Subcutaneous abdominal adipose tissue (tissue), 5 donors: ENCODE measurements at regions not wholly inside any gene's neighbourhood (a gene's known extent, or its start where the extent isn't known, plus 50 kb on each side); places are given as distances from the start of the nearest gene placed in this dataset.

ENCODE experiments used
- H3K27ac ChIP-seq: one replicate; pipeline ENCODE4 v1.7.0; 2013; ENCODE audit warnings: low read depth, mild to moderate bottlenecking, inconsistent platforms, low read length, moderate library complexity
- H3K27me3 ChIP-seq, 5 donors: one replicate each; pipeline ENCODE4 v1.7.0; 2013; ENCODE audit warnings: low read length in 5 of 5, inconsistent platforms in 1 of 5; ENCODE audit not compliant: control insufficient read depth in 5 of 5, insufficient read depth in 4 of 5
- H3K36me3 ChIP-seq, 5 donors: one replicate each; pipeline ENCODE4 v1.7.0; 2013; ENCODE audit warnings: low read length in 5 of 5; ENCODE audit not compliant: control insufficient read depth in 5 of 5, insufficient read depth in 5 of 5
- H3K4me1 ChIP-seq, 5 donors: one replicate each; pipeline ENCODE4 v1.7.0; 2013; ENCODE audit warnings: low read length in 5 of 5, mild to moderate bottlenecking in 3 of 5, moderate library complexity in 1 of 5; ENCODE audit not compliant: control insufficient read depth in 5 of 5, insufficient read depth in 5 of 5
- H3K4me3 ChIP-seq, 5 donors: one replicate each; pipeline ENCODE4 v1.7.0; 2013; ENCODE audit warnings: low read length in 5 of 5, low read depth in 1 of 5
- H3K9ac ChIP-seq, 5 donors: one replicate each; pipeline ENCODE4 v1.7.0; 2013; ENCODE audit warnings: low read length in 5 of 5, mild to moderate bottlenecking in 4 of 5, moderate library complexity in 3 of 5
- H3K9me3 ChIP-seq, 5 donors: one replicate each; pipeline ENCODE4 v1.7.0; 2013; ENCODE audit warnings: low read length in 5 of 5; ENCODE audit not compliant: control insufficient read depth in 5 of 5
- donor health status: healthy.
- donor health status: healthy.
- donor health status: healthy.
- donor health status: healthy.
- donor health status: healthy.

DNA sequence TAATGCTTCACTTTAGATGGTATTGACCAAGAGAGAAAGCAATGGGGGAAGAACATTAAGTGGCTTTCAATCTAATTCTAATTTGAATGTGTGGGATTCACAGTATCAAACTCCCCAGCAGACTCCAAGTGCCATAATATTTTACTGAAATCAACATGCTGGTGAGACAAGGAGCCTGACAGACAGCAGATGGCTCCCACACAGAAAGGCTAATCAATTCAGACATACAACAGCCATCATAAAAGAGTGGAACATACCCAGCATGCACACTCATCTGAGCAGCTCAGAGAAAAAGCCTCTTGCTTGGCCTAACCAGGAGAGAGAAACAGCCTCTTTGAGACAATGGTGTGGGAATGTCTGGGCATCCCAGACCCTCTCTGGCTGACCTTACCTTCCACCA lies 186.5 kb upstream of the SKOR2 start:
- Histone ChIP-seq H3K9me3 (peaks cover 0 to 3% (median 0%) of the 10 kb centered on the region in 5 donors), H3K9ac (no peak overlapping the region), H3K27ac (no peak overlapping the region), H3K4me1 (no peaks in the 10 kb centered on the region), H3K27me3 (peaks cover 0 to 3% (median 0%) of the 10 kb centered on the region in 5 donors), H3K36me3 (no peaks in the 10 kb centered on the region), H3K4me3 (no peak overlapping the region)

DNA sequence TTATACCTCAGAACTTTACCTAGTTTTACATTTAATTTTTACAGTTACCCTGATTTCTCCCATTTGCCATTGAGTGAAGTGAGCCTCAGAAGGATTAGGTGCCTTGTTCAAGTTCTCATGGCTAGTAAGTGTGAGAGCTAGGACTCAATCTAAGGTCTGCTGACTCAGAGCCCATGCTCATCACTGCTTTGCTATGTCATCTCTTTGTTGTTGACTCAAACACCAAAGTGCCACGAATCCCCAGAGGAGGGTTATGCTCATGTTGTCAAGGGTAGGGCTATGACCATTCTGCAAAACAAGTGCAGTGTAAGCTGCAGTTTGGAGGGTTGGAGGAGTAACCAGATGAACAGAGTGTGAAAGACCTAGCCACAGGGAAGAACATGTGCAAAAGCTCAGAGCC lies 185.4 kb upstream of the SKOR2 start:
- Histone ChIP-seq H3K27me3 (peaks cover 0 to 3% (median 0%) of the 10 kb centered on the region in 5 donors), H3K4me3 (no peak overlapping the region), H3K4me1 (no peaks in the 10 kb centered on the region), H3K27ac (no peak overlapping the region), H3K9ac (no peak overlapping the region), H3K9me3 (peaks cover 0 to 3% (median 0%) of the 10 kb centered on the region in 5 donors), H3K36me3 (no peaks in the 10 kb centered on the region)

DNA sequence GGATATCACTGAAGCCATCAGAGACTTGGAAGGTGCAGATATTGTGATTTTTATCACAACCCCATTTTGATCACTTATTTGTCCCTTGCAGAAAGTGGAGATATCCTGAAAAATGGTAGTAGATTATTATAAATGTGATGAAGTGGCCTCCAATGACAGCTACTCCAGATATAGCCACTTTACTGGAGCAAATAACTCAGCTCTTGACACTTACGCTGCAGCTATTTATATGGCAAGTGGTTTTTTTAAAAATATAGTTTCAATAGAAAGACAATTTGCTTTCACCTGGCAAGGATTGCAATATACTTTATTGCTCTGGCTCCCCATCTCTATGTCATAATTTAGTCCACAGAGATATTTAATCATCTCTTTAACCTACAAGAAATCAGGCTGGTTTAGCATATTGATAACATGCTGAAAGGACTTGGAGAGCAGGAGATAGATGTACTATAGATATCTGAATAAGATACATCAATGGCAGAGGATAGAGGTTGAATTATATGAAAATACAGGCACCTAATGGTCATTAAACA lies 182.8 kb upstream of the SKOR2 start:
- Histone ChIP-seq H3K9ac (no peak overlapping the region), H3K9me3 (peaks cover 0 to 3% (median 0%) of the 10 kb centered on the region in 5 donors), H3K4me1 (no peaks in the 10 kb centered on the region), H3K36me3 (no peaks in the 10 kb centered on the region), H3K27ac (no peak overlapping the region), H3K4me3 (no peak overlapping the region), H3K27me3 (peaks cover 0 to 3% (median 0%) of the 10 kb centered on the region in 5 donors)

DNA sequence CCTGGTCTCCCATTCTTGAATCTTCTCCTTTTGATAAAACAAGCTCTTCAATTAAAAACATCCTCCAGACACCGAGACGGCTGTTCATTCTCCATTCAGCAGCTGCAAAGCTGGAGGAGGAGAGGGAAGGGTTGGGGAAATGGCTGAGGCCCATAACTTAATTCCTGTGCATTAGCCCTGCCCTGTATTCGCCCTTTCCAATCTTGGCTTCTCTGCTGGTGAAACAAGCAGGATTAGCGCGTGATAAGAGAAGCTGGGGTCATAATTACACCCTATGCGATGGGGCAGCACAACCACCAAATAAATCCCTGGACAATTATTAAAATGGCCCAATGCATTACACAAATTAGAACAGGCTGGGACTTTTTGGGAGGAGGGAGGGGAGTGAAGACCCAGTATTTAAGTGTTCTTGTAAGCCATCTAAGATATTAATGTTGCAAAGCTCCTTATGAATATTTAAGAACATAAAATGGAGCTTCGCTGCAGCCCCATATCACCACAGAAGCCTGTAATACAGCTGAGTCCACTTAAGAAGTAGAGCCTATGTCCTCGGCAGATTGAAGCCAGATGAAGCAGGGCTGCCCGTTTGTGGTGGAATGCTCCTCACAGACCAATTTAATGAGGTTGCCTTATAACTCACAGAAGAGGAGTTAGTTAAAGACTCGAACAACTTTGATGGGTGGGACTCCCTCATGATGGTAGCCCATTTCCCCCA lies 176.6 kb upstream of the SKOR2 start:
- no peaks in the 10 kb centered on the region for H3K36me3 ChIP-seq
- H3K27me3 ChIP-seq, result no peaks in the 10 kb centered on the region
- no peak overlapping the region for H3K9ac ChIP-seq

DNA sequence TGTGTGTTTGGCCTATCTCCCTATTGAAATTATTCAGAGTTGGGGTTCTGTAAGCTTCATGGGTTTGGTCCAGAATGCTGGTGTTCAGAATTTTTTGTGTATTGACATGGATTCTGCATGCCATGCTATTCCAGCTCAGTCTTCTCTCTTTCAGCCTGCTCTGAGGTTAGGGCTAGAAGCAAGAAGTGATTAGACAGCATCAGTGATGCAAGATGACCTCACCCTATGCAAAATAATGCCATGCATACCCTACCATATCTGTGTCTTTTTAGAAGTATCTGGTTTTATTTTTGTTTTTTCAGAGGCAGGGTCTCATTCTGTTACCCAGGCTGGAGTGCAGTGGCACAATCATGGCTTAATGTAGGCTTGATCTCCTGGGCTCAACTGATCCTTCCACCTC lies 175.6 kb upstream of the SKOR2 start:
- peaks cover 0 to 3% (median 2%) of the 10 kb centered on the region in 5 donors for H3K4me1 ChIP-seq
- H3K9ac ChIP-seq, result no peak overlapping the region
- no peak overlapping the region for H3K27ac ChIP-seq
- no peaks in the 10 kb centered on the region for H3K27me3 ChIP-seq
- no peaks in the 10 kb centered on the region for H3K36me3 ChIP-seq
- H3K9me3 ChIP-seq, result no peaks in the 10 kb centered on the region
- H3K4me3 ChIP-seq, result no peak overlapping the region

More for the DNA sequence above, 176.6 kb upstream of the SKOR2 start:
- no peak overlapping the region for H3K4me3 ChIP-seq
- no peak overlapping the region for H3K27ac ChIP-seq
- H3K9me3 ChIP-seq, result no peaks in the 10 kb centered on the region
- no peaks in the 10 kb centered on the region for H3K4me1 ChIP-seq

DNA sequence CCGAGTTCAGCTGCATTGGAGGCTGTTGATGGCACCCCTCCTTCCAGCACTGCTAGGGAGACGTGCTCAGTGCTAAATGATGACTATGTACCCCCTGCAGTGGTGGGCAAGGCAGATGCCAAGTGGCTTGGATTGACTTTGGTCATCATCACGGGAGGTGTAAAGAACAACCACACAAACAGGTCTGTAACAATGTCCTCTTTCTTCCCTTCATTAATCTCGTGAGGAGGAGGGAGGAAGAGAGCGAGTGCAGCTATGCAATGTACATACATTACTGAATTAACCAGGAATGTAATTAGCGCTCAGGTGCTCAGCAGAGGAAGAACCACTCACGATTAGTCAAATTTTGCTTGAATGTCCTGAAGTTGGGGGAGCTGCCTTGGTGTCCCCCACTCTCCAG lies 173.9 kb upstream of the SKOR2 start:
- Histone ChIP-seq H3K9ac (no peak overlapping the region), H3K9me3 (no peaks in the 10 kb centered on the region), H3K27ac (no peak overlapping the region), H3K4me3 (no peak overlapping the region), H3K36me3 (no peaks in the 10 kb centered on the region), H3K4me1 (peaks cover 0 to 3% (median 2%) of the 10 kb centered on the region in 5 donors), H3K27me3 (no peaks in the 10 kb centered on the region)

DNA sequence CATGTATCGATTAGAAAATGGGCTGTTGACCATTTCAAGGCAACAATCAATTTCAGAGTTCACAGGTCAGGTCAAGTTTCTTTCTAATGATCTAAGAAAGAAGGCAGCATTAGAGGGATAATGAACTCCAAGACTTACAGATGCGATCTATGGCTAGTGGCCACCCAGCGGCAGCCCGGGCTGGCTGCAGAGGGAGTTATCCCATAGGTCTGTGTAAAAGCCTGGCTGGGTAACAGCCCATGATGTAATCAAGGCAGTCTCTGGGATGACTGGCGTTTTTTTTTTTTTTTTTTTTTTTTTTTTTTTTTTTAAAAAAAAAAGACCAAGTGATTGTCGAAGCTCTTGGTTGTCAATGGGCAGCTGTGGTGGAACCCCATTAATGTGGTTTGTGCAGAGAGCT lies 171.1 kb upstream of the SKOR2 start:
- no peak overlapping the region for H3K27ac ChIP-seq
- no peaks in the 10 kb centered on the region for H3K9me3 ChIP-seq
- H3K9ac ChIP-seq, result no peak overlapping the region
- H3K27me3 ChIP-seq, result peaks cover 0 to 2% (median 0%) of the 10 kb centered on the region in 5 donors
- no peak overlapping the region for H3K4me3 ChIP-seq
- no peaks in the 10 kb centered on the region for H3K36me3 ChIP-seq
- H3K4me1 ChIP-seq, result peaks cover 0 to 8% (median 2%) of the 10 kb centered on the region in 5 donors

DNA sequence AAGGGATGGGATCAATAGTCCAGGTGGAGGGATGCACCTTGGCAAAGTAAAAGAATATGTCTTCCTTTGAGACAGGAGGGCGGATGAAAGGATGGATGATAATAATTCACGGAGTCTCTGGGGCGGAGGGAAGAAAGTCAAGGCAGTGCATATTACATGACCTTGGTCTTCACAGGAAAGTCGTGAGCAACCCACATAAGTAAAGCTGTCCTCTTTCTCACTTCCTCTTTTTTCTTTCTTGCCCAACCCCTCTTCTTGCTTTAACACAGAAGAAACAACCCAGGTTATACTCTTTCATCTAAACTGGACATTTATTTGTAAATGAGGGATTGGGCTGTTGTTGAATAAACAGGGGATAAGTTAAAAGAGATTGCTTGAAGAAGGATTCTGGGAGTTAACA lies 168.7 kb upstream of the SKOR2 start:
- H3K9me3 ChIP-seq, result no peaks in the 10 kb centered on the region
- no peak overlapping the region for H3K9ac ChIP-seq
- no peak overlapping the region for H3K27ac ChIP-seq
- peaks cover 0 to 8% (median 2%) of the 10 kb centered on the region in 5 donors for H3K4me1 ChIP-seq
- H3K27me3 ChIP-seq, result peaks cover 0 to 15% (median 0%) of the 10 kb centered on the region in 5 donors
- no peak overlapping the region for H3K4me3 ChIP-seq
- no peaks in the 10 kb centered on the region for H3K36me3 ChIP-seq

DNA sequence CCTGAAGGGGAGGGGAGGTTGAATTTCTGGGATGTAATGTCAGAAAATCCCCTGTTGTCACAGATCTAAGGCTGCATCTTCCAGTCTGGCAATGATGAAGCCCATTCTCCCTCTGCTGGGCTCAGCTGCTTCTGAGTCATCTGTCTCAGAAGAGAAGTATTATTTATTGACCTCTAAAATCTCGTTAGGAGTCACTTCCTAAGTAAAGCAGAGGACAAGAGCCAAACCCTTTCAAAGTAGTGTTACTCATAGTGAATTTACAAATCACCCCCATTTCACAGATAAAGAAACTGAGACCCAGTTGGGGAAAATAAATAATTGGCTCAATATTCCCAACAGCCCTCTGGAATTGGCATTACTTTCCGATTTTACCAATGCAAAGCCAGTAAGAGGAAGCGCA lies 167.3 kb upstream of the SKOR2 start:
- no peak overlapping the region for H3K27ac ChIP-seq
- no peak overlapping the region for H3K9ac ChIP-seq
- H3K36me3 ChIP-seq, result no peaks in the 10 kb centered on the region
- H3K9me3 ChIP-seq, result no peaks in the 10 kb centered on the region
- H3K4me3 ChIP-seq, result no peak overlapping the region
- peaks cover 0 to 15% (median 4%) of the 10 kb centered on the region in 5 donors for H3K27me3 ChIP-seq
- peaks cover 0 to 8% (median 2%) of the 10 kb centered on the region in 5 donors for H3K4me1 ChIP-seq

DNA sequence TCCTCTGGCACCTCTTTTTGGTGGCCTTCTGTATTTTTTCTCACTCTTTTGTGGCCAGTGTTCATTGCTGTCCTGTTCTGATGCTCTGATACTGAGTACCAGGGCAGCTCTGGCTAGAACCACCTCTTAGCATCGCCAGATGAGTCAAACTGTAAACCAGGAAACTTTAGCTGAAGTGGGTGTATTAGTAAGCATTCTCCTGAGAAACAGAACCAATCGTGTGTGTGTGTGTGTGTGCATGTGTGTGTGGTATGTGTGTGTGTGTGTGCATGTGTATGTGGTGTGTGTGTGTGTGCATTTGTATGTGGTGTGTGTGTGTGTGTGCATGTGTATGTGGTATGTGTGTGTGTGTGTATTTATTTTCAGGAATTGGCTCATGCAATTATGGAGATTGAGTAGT lies 166.3 kb upstream of the SKOR2 start:
- no peaks in the 10 kb centered on the region for H3K36me3 ChIP-seq
- H3K9ac ChIP-seq, result no peak overlapping the region
- peaks cover 0 to 20% (median 9%) of the 10 kb centered on the region in 5 donors for H3K27me3 ChIP-seq
- no peak overlapping the region for H3K4me3 ChIP-seq
- H3K27ac ChIP-seq, result no peak overlapping the region
- no peaks in the 10 kb centered on the region for H3K9me3 ChIP-seq
- peaks cover 0 to 7% (median 1%) of the 10 kb centered on the region in 5 donors for H3K4me1 ChIP-seq
